Mesendoderm (in vitro differentiated cells): ENCODE measurements at regions not wholly inside any gene's neighbourhood (a gene's known extent, or its start where the extent isn't known, plus 50 kb on each side); places are given as distances from the start of the nearest gene placed in this dataset.

ENCODE experiments used
- DNase-seq: peaks from one replicate; pipeline ENCODE4 v3.0.0; 2013
- H2AK5ac ChIP-seq: 2 replicates; pipeline ENCODE4 v1.6.1; 2013; ENCODE audit warnings: low read length, inconsistent platforms
- H2BK120ac ChIP-seq: 2 replicates; pipeline ENCODE4 v1.6.1; 2013; ENCODE audit warnings: low read depth, mild to moderate bottlenecking, low read length, moderate library complexity, mixed read lengths
- H2BK15ac ChIP-seq: replicated peaks from 2 replicates; pipeline ENCODE4 v1.6.1; 2013; ENCODE audit warnings: low read depth, mild to moderate bottlenecking, moderate library complexity
- H2BK5ac ChIP-seq: 2 replicates; pipeline ENCODE4 v1.6.1; 2013; ENCODE audit warnings: low read length, inconsistent platforms
- H3K18ac ChIP-seq: 2 replicates; pipeline ENCODE4 v1.6.1; 2013; ENCODE audit warnings: mild to moderate bottlenecking, low read length, mixed read lengths
- H3K23ac ChIP-seq: one replicate; pipeline ENCODE4 v1.6.1; 2013; ENCODE audit warnings: low read length
- H3K27ac ChIP-seq: 2 replicates; pipeline ENCODE4 v1.5.1; 2013; ENCODE audit warnings: low read depth, mild to moderate bottlenecking, inconsistent platforms, low read length, moderate library complexity
- H3K27me3 ChIP-seq: 2 replicates; pipeline ENCODE4 v1.6.1; 2013; ENCODE audit warnings: low read length, control low read depth, mild to moderate bottlenecking, inconsistent platforms; ENCODE audit not compliant: insufficient read depth, poor library complexity
- H3K36me3 ChIP-seq: 2 replicates; pipeline ENCODE4 v1.6.1; 2013; ENCODE audit warnings: low read length, inconsistent platforms; ENCODE audit not compliant: control insufficient read depth, insufficient read depth
- H3K4ac ChIP-seq: one replicate; pipeline ENCODE4 v1.6.1; 2013; ENCODE audit warnings: low read depth, mild to moderate bottlenecking, low read length, moderate library complexity
- H3K4me1 ChIP-seq: 2 replicates; pipeline ENCODE4 v1.6.1; 2013; ENCODE audit warnings: low read depth, low read length, inconsistent platforms; ENCODE audit not compliant: control insufficient read depth
- H3K4me2 ChIP-seq: 2 replicates; pipeline ENCODE4 v1.6.1; 2013; ENCODE audit warnings: low read length
- H3K4me3 ChIP-seq: 2 replicates; pipeline ENCODE4 v1.5.1; 2013; ENCODE audit warnings: mild to moderate bottlenecking, low read length
- H3K56ac ChIP-seq: one replicate; pipeline ENCODE4 v1.6.1; 2013; ENCODE audit warnings: low read length
- H3K79me1 ChIP-seq: 2 replicates; pipeline ENCODE4 v1.6.1; 2013; ENCODE audit warnings: low read length, inconsistent platforms
- H3K79me2 ChIP-seq: 2 replicates; pipeline ENCODE4 v1.6.1; 2013; ENCODE audit warnings: mild to moderate bottlenecking, low read length; ENCODE audit not compliant: control insufficient read depth, insufficient read depth
- H3K9ac ChIP-seq: 2 replicates; pipeline ENCODE4 v1.6.1; 2013; ENCODE audit warnings: low read length, inconsistent platforms
- H4K5ac ChIP-seq: one replicate; pipeline ENCODE4 v1.6.1; 2013; ENCODE audit warnings: low read length
- H4K8ac ChIP-seq: one replicate; pipeline ENCODE4 v1.6.1; 2013; ENCODE audit warnings: low read depth, mild to moderate bottlenecking, control low read depth, low read length, moderate library complexity
- WGBS: extraction: QIAGEN DNeasy Blood & Tissue Kit; methylation state at CpG from one replicate; pipeline ENCODE4 v1.1.7; 2013; ENCODE audit warnings: low lambda C conversion rate, missing lambda C conversion rate; ENCODE audit not compliant: insufficient coverage; ENCODE audit errors: extremely low coverage; 5-methylcytosine and 5-hydroxymethylcytosine counted together

- no peak overlapping the region for H4K8ac ChIP-seq
- no peak overlapping the region for H2BK5ac ChIP-seq
- H3K4ac ChIP-seq, result no peak overlapping the region
- H3K79me2 ChIP-seq, result no peaks in the 10 kb centered on the region
- no peaks in the 10 kb centered on the region for H3K27me3 ChIP-seq
- no peak overlapping the region for H4K5ac ChIP-seq
- H3K79me1 ChIP-seq, result no peaks in the 10 kb centered on the region
- H3K56ac ChIP-seq, result no peak overlapping the region
- no peak overlapping the region for H3K9ac ChIP-seq
- H3K4me2 ChIP-seq, result no peak overlapping the region
- H3K18ac ChIP-seq, result no peak overlapping the region
- WGBS, result no CpG with 5 or more reads among the region's 3 CpGs
- no peaks in the 10 kb centered on the region for H3K36me3 ChIP-seq
- no peak overlapping the region for H3K4me3 ChIP-seq
- H3K27ac ChIP-seq, result no peak overlapping the region
- no peak for DNase-seq
- H2AK5ac ChIP-seq, result no peak overlapping the region
- H2BK15ac ChIP-seq, result no peak overlapping the region
- H2BK120ac ChIP-seq, result no peak overlapping the region
- no peaks in the 10 kb centered on the region for H3K4me1 ChIP-seq
- no peak overlapping the region for H3K23ac ChIP-seq
Measured at GRCh38 chr11:134757633-134758032, 345.6 kb upstream of the B3GAT1 start.

- Histone ChIP-seq H3K27ac (no peak overlapping the region), H3K79me2 (no peaks in the 10 kb centered on the region), H2BK5ac (no peak overlapping the region), H2BK15ac (no peak overlapping the region), H3K27me3 (no peaks in the 10 kb centered on the region), H3K23ac (no peak overlapping the region), H3K4me2 (no peak overlapping the region), H3K4me3 (no peak overlapping the region), H2BK120ac (no peak overlapping the region), H4K8ac (no peak overlapping the region), H2AK5ac (no peak overlapping the region), H3K56ac (no peak overlapping the region), H3K4me1 (no peaks in the 10 kb centered on the region), H3K79me1 (no peaks in the 10 kb centered on the region), H3K18ac (no peak overlapping the region), H4K5ac (no peak overlapping the region), H3K4ac (no peak overlapping the region), H3K36me3 (no peaks in the 10 kb centered on the region), H3K9ac (no peak overlapping the region)
- DNase-seq, result no peak
- WGBS, result no CpG with 5 or more reads among the region's 9 CpGs
Measured at GRCh38 chr11:134756811-134757540, 344.9 kb upstream of the B3GAT1 start.

DNA sequence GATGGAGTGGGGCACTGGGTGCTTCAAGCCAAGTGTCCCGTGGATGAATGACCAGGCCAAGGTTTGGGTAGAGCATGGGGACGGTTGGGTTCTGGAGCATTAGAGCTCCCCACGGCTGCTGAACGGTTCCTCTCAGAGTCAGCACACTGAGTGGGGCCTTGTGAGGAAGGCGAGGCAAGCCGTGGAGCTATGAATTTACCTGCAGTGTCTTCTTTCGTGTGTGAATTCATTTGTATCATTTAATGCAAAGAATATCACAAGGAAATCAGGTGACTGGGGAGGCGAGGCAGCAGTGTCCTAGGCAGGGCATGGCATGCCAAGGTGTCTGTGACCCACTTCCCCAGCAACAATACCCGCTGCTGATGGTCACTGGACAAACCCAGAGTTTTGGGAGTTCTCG, 343.5 kb upstream of the B3GAT1 start:
- Histone ChIP-seq H2BK5ac (no peak overlapping the region), H2AK5ac (no peak overlapping the region), H4K8ac (no peak overlapping the region), H3K79me1 (no peaks in the 10 kb centered on the region), H3K56ac (no peak overlapping the region), H3K18ac (no peak overlapping the region), H4K5ac (no peak overlapping the region), H3K23ac (no peak overlapping the region), H3K4me3 (no peak overlapping the region), H3K9ac (no peak overlapping the region), H3K4ac (no peak overlapping the region), H3K27me3 (no peaks in the 10 kb centered on the region), H3K27ac (no peak overlapping the region), H3K4me2 (no peak overlapping the region), H3K79me2 (no peaks in the 10 kb centered on the region), H2BK120ac (no peak overlapping the region), H3K36me3 (no peaks in the 10 kb centered on the region), H2BK15ac (no peak overlapping the region), H3K4me1 (no peaks in the 10 kb centered on the region)
- no CpG with 5 or more reads among the region's 10 CpGs for WGBS
- no peak for DNase-seq

DNA sequence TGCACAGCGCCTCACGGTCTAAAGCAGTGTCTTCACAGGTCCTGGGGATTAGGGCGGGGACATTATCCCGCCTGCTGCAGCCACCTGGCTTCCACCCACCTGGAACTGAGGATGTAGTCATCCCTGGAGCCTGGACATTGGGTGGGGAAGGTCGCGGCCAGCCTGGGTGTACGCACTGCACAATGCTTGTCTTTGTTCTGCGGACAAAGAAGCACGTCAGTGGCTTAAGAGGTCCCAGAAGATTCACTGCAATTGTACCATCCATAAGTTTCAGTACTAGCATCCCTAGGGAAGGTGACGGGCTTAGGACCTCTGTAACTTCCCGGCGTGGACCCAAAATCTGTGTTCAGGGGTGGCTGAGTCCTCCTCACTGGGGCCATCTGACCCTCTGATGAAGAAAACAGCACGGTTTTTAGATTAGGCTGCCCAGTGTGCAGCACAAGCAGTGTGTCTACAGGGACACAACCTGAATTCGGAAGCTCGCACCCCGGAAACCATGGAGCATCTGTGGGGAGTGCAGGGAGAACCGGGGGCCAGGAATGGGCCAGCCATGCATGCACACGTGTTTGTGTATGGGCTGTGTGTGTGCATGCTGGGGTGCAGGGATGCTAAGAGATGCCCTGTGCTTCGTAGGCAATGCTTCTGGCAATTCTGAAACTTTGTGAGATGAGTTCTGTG, 342.6 kb upstream of the B3GAT1 start:
- H3K27ac ChIP-seq, result no peak overlapping the region
- no peaks in the 10 kb centered on the region for H3K36me3 ChIP-seq
- H3K27me3 ChIP-seq, result no peaks in the 10 kb centered on the region
- H3K4me3 ChIP-seq, result no peak overlapping the region
- no peaks in the 10 kb centered on the region for H3K4me1 ChIP-seq
- no peak overlapping the region for H4K5ac ChIP-seq
- H3K9ac ChIP-seq, result no peak overlapping the region
- H3K23ac ChIP-seq, result no peak overlapping the region
- H2BK15ac ChIP-seq, result no peak overlapping the region
- no peaks in the 10 kb centered on the region for H3K79me1 ChIP-seq
- no peak overlapping the region for H3K56ac ChIP-seq
- H2AK5ac ChIP-seq, result no peak overlapping the region
- H3K4me2 ChIP-seq, result no peak overlapping the region
- no peak overlapping the region for H2BK120ac ChIP-seq
- H3K79me2 ChIP-seq, result no peaks in the 10 kb centered on the region
- H4K8ac ChIP-seq, result no peak overlapping the region
- no peak overlapping the region for H2BK5ac ChIP-seq
- no CpG with 5 or more reads among the region's 19 CpGs for WGBS
- no peak overlapping the region for H3K4ac ChIP-seq
- no peak overlapping the region for H3K18ac ChIP-seq
- no peak for DNase-seq

GRCh38 chr11:134753771-134754520, 341.9 kb upstream of the B3GAT1 start:
- no peak overlapping the region for H2AK5ac ChIP-seq
- H4K8ac ChIP-seq, result no peak overlapping the region
- H3K23ac ChIP-seq, result no peak overlapping the region
- no peak overlapping the region for H3K27ac ChIP-seq
- no peaks in the 10 kb centered on the region for H3K79me2 ChIP-seq
- no peaks in the 10 kb centered on the region for H3K79me1 ChIP-seq
- no peaks in the 10 kb centered on the region for H3K36me3 ChIP-seq
- no peak overlapping the region for H3K4ac ChIP-seq
- H3K27me3 ChIP-seq, result no peaks in the 10 kb centered on the region
- no CpG with 5 or more reads among the region's 16 CpGs for WGBS
- H2BK15ac ChIP-seq, result no peak overlapping the region
- H3K4me1 ChIP-seq, result no peaks in the 10 kb centered on the region
- DNase-seq, result no peak
- H3K18ac ChIP-seq, result no peak overlapping the region
- no peak overlapping the region for H3K9ac ChIP-seq
- no peak overlapping the region for H2BK120ac ChIP-seq
- no peak overlapping the region for H2BK5ac ChIP-seq
- H3K4me3 ChIP-seq, result no peak overlapping the region
- no peak overlapping the region for H3K56ac ChIP-seq
- no peak overlapping the region for H3K4me2 ChIP-seq
- H4K5ac ChIP-seq, result no peak overlapping the region
